Hematopoietic multipotent progenitor cell treated with erythropoietin and hydrocortisone succinate and interleukin-3 and kit ligand, for 15 days (in vitro differentiated cells): ENCODE measurements at regions not wholly inside any gene's neighbourhood (a gene's known extent, or its start where the extent isn't known, plus 50 kb on each side); places are given as distances from the start of the nearest gene placed in this dataset.

Experiments used
- DNase-seq: peaks from one replicate; pipeline ENCODE4 v3.0.0-alpha.2; 2015; ENCODE audit warnings: low spot score

GRCh38 chr7:46879783-46880182 lies 702.1 kb downstream of the TNS3 start:
- DNase-seq: no peak

- DNase-seq: no peak
These were observed 710.4 kb downstream of the TNS3 start for GRCh38 chr7:46871516-46871915.

- DNase-seq: no peak
These were observed 717.2 kb downstream of the TNS3 start for GRCh38 chr7:46864716-46865115.

- no peak for DNase-seq
These were observed 721.9 kb downstream of the TNS3 start for GRCh38 chr7:46859963-46860475.

GRCh38 chr7:46855851-46856250 lies 726.1 kb downstream of the TNS3 start:
- no peak for DNase-seq

- no peak for DNase-seq
These were observed 726.9 kb downstream of the TNS3 start for GRCh38 chr7:46854958-46855473.

- DNase-seq: no peak
These were observed 728.5 kb downstream of the TNS3 start for GRCh38 chr7:46853451-46853850.

- DNase-seq: no peak
These were observed 729.1 kb downstream of the TNS3 start for GRCh38 chr7:46852795-46853194.

GRCh38 chr7:46850563-46851330 lies 731.2 kb downstream of the TNS3 start:
- DNase-seq: no peak

- no peak for DNase-seq
These were observed 733.0 kb downstream of the TNS3 start for GRCh38 chr7:46848944-46849343.

GRCh38 chr7:46848311-46848710 lies 733.6 kb downstream of the TNS3 start:
- DNase-seq: no peak

- DNase-seq: no peak
These were observed 734.8 kb downstream of the TNS3 start for GRCh38 chr7:46847126-46847525.

GRCh38 chr7:46844486-46844885 lies 737.4 kb downstream of the TNS3 start:
- DNase-seq: no peak

- no peak for DNase-seq
These were observed 740.7 kb downstream of the TNS3 start for GRCh38 chr7:46841248-46841647.

GRCh38 chr7:46839651-46840050 lies 742.3 kb downstream of the TNS3 start:
- no peak for DNase-seq

GRCh38 chr7:46838463-46838862 lies 743.4 kb downstream of the TNS3 start:
- DNase-seq: no peak

GRCh38 chr7:46835556-46835955 lies 746.4 kb downstream of the TNS3 start:
- no peak for DNase-seq

GRCh38 chr7:46834921-46835320 lies 747.0 kb downstream of the TNS3 start:
- no peak for DNase-seq

GRCh38 chr7:46833197-46833596 lies 748.7 kb downstream of the TNS3 start:
- DNase-seq: no peak

GRCh38 chr7:46832136-46832535 lies 749.8 kb downstream of the TNS3 start:
- DNase-seq: no peak

- no peak for DNase-seq
These were observed 762.1 kb downstream of the TNS3 start for GRCh38 chr7:46819819-46820218.

- DNase-seq: no peak
These were observed 767.2 kb downstream of the TNS3 start for GRCh38 chr7:46814516-46815250.

- DNase-seq: no peak
These were observed 769.7 kb downstream of the TNS3 start for GRCh38 chr7:46812101-46812675.
